ENCODE measurements at regions not wholly inside any gene's neighbourhood (a gene's known extent, or its start where the extent isn't known, plus 50 kb on each side); places are given as distances from the start of the nearest gene placed in this dataset.

- no peak for TF ChIP-seq KDM1A (IDR thresholded peaks at IDR 0.05; ENCODE audit: borderline replicate concordance, low read length)
- no peak for TF ChIP-seq CTCF (IDR thresholded peaks at IDR 0.05; ENCODE audit: control extremely low read depth in 1 of 3, insufficient read depth in 1 of 3, low read depth in 1 of 3, low read length in 3 of 3)
- TF ChIP-seq MAX (IDR thresholded peaks at IDR 0.05) = no peak
- no peak for TF ChIP-seq FOSL1 (IDR thresholded peaks at IDR 0.05; ENCODE audit: insufficient read depth, low read depth, low read length)
- no peak for TF ChIP-seq SIN3A (conservative IDR thresholded peaks at IDR 0.05 in 1 of 2, IDR thresholded peaks at IDR 0.05 in 1 of 2; ENCODE audit: low read depth in 1 of 2, low read length in 2 of 2)
- no peak for TF ChIP-seq USF2 (IDR thresholded peaks at IDR 0.05; ENCODE audit: low read length)
- TF ChIP-seq ATF3 (IDR thresholded peaks at IDR 0.05; ENCODE audit: insufficient read depth, low read depth, low read length) = no peak
Observed at GRCh38 chr12:38969706-38970105, 64.3 kb upstream of the CPNE8 start.
